Mucosa of descending colon (tissue), 3 donors: ENCODE measurements at regions not wholly inside any gene's neighbourhood (a gene's known extent, or its start where the extent isn't known, plus 50 kb on each side); places are given as distances from the start of the nearest gene placed in this dataset.

ENCODE experiments used
- ATAC-seq: fragments of 200-7000 bp; cut with Tn5 transposase; one replicate; pipeline ENCODE4 v1.9.1; 2020; ENCODE audit warnings: mild to moderate bottlenecking, moderate library complexity
- DNase-seq, 3 donors: peaks; one replicate each; pipeline ENCODE4 v3.0.0-alpha.2; 2020
- H3K36me3 ChIP-seq: fragments of 200-600 bp; one replicate; pipeline ENCODE4 v1.8.0; 2021; ENCODE audit warnings: low read depth, mild to moderate bottlenecking
- H3K4me1 ChIP-seq: fragments of 200-600 bp; one replicate; pipeline ENCODE4 v1.8.0; 2021; ENCODE audit warnings: low read depth, mild to moderate bottlenecking
- H3K4me3 ChIP-seq: fragments of 200-600 bp; one replicate; pipeline ENCODE4 v1.8.0; 2021; ENCODE audit warnings: mild to moderate bottlenecking
- H3K9me3 ChIP-seq: fragments of 200-600 bp; one replicate; pipeline ENCODE4 v1.8.0; 2021; ENCODE audit warnings: mild to moderate bottlenecking
- intact Hi-C, 2 donors: fragments of 100-400 bp; cut with DNase I in 1 of 2; cut with micrococcal nuclease in 1 of 2; formaldehyde crosslinking; loops; one replicate each; pipeline versions ENCODE4 v1.11.0 to v1.11.1; 2022; cut with DNase I, micrococcal nuclease
- TF ChIP-seq, protein P1 (sequence below): fragments of 200-600 bp; IDR thresholded peaks from one replicate; pipeline ENCODE4 v1.8.0; 2022; ENCODE audit warnings: antibody characterized with exemption, mild to moderate bottlenecking
- donor health status: DM: no; HTN: no; CAD: no; lungs with moderate emphysema.
- donor health status: DM: no; HTN: no; CAD: no.
- donor health status: DM: no; HTN: yes; CAD: no.

DNA sequence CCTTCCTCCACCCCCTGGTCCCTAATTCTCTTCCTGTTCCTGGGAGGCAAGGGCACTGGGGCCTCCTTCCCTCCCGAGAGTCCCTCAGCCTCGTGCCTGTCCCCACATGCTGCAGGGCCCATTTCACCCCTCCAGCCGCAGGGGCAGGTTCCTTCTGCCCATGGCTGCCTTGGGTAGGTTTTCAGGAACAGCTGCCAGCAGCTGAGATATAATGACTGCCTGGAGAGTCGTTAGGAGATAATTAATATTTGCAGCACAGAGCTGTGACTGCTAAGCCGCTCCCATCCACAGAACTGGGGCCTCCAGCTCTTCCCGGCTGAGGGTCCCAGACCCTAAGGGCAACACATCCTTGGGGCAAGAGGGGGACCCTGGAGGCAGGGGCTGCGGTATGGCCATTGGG, 211.9 kb upstream of the LHX5 start:
- Histone ChIP-seq H3K9me3 (no peaks in the 10 kb centered on the region), H3K4me1 (no peaks in the 10 kb centered on the region), H3K36me3 (no peaks in the 10 kb centered on the region), H3K4me3 (no peak overlapping the region)
- ATAC-seq (no peak), DNase-seq (no peak)
- intact Hi-C loops = no loop called here
- TF ChIP-seq, protein P1, sequence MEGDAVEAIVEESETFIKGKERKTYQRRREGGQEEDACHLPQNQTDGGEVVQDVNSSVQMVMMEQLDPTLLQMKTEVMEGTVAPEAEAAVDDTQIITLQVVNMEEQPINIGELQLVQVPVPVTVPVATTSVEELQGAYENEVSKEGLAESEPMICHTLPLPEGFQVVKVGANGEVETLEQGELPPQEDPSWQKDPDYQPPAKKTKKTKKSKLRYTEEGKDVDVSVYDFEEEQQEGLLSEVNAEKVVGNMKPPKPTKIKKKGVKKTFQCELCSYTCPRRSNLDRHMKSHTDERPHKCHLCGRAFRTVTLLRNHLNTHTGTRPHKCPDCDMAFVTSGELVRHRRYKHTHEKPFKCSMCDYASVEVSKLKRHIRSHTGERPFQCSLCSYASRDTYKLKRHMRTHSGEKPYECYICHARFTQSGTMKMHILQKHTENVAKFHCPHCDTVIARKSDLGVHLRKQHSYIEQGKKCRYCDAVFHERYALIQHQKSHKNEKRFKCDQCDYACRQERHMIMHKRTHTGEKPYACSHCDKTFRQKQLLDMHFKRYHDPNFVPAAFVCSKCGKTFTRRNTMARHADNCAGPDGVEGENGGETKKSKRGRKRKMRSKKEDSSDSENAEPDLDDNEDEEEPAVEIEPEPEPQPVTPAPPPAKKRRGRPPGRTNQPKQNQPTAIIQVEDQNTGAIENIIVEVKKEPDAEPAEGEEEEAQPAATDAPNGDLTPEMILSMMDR = no peak

DNA sequence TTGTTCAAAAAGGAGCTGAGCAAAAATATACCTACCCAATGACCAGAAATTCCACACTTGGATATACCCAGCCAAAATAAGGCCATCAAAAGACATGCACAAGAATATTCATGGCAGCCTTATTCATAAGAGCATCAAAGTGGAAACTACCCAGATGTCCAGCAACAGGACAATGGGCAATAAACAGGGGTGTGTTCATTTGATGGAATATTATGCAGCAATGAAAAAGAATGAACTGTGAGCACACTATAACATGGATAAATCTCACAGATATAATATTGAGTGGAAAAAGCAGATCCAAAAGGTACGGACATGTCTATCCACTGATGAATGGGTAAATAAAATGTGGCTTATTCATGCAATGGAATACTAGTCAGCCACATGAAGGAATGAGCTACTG, 209.2 kb upstream of the LHX5 start:
- intact Hi-C loops = no loop called here
- no peak for ATAC-seq
- H3K4me3 ChIP-seq = no peak overlapping the region
- H3K4me1 ChIP-seq = no peaks in the 10 kb centered on the region
- no peak for DNase-seq
- TF ChIP-seq, protein P1 = no peak
- H3K36me3 ChIP-seq = no peaks in the 10 kb centered on the region
- no peaks in the 10 kb centered on the region for H3K9me3 ChIP-seq

DNA sequence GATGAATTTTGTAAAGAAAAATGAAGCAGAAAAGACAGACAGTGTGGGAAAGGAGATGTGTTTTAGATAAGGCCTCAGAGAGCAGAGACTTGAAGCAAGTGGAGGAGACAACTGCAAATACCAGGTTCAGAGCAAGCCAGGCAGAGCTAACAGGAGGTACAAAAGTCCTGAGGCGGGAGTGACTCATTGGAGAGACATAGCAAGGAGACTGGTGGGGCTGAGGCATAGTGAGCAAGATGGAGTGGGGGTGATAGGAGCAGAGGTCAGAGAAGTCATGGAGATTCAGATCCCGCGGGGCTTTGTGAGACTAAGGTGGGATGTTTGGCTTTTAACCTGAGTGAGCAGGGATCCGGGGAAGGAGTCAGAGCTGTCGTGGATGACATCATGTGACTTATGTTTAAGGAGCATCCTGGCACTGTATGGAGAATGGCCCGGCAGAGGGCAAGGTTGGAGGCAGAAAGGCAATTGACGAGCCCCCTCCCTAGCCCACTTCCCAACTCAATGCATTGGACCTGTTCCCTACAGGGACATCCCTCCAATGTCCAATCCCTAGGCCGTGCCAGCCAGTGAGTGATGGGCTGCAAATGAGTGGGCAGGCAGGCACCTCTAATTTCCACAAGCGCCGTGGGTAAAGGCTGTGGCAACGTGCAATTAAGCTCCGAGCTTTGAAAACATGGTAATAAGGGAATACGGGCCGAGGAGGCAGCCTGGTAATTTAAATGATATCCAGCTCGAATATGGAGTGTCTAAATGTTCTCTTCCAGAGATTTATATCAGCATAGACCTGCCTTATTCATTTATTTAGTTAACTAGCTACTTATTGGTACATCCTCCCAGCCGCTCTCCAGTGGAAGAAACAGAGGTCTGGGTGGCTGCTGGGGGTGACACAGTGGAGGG, 206.8 kb upstream of the LHX5 start:
- TF ChIP-seq, protein P1 = no peak
- ATAC-seq = no peak
- Histone ChIP-seq H3K4me1 (no peaks in the 10 kb centered on the region), H3K9me3 (no peaks in the 10 kb centered on the region), H3K4me3 (no peak overlapping the region), H3K36me3 (no peaks in the 10 kb centered on the region)
- intact Hi-C loops = no loop called here
- DNase-seq = no peak

DNA sequence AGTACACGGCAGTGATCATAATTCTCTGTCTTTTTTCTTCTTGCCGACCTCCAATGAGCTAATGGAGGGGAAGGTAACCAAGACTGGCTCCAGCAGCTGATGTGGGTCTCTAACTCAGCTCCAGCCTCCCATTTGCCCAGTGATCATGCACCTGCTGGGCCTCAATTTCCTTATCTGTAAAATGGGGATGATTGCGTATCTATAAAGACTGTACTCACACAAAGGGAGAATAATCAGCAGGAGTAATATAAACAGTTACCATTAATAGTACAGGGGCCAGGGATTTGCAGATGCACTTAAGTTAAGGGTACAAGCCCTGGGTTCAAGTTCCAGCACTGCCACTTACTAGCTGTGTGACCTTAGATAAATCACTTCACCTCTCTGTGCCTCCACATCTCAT, 204.9 kb upstream of the LHX5 start:
- DNase-seq (no peak), ATAC-seq (no peak)
- TF ChIP-seq, protein P1 = no peak
- Histone ChIP-seq H3K36me3 (no peaks in the 10 kb centered on the region), H3K4me1 (no peaks in the 10 kb centered on the region), H3K9me3 (no peaks in the 10 kb centered on the region), H3K4me3 (no peak overlapping the region)
- intact Hi-C loops = no loop called here

DNA sequence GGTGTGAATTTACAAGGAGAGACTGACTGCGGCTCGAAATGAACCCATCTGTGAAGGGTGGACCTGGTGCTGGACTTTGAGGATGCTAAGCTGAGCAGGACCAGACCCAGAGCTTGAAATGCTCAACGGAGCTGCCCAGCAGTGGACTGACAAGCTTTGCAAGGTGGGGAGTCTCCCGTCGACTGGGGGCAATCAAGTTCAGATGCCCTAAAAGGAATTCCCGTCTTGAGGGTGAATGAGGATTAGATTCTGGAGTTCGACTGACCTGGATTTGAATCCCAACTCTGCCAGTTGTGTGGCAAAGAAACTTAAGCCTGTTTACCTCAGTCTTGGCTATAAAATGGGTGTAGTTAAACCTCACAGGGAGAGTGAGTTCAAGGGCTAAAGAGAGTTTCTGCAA, 204.4 kb upstream of the LHX5 start:
- intact Hi-C loops = no loop called here
- ATAC-seq (no peak), DNase-seq (no peak)
- TF ChIP-seq, protein P1 = no peak
- Histone ChIP-seq H3K4me1 (no peaks in the 10 kb centered on the region), H3K36me3 (no peaks in the 10 kb centered on the region), H3K4me3 (no peak overlapping the region), H3K9me3 (no peaks in the 10 kb centered on the region)
